Stimulated activated CD4-positive, alpha-beta T cell treated with anti-CD3 and anti-CD28 coated beads, Interleukin-1b, Interleukin-23, amount 100 ng/mL, for 4 hours (primary cell): ENCODE measurements at regions not wholly inside any gene's neighbourhood (a gene's known extent, or its start where the extent isn't known, plus 50 kb on each side); places are given as distances from the start of the nearest gene placed in this dataset.
A peak's percentile ranks its signal among the peaks of the same experiment; 100 is the strongest.

ENCODE experiments used
- DNase-seq, 2 donors: peaks; one replicate each; pipeline ENCODE4 v3.0.0-alpha.2; 2020; ENCODE audit warnings: low read depth in 2 of 2

- DNase-seq = no peak
Observed at GRCh38 chr1:194342484-194343262, 1156.3 kb upstream of the B3GALT2 start.

DNA sequence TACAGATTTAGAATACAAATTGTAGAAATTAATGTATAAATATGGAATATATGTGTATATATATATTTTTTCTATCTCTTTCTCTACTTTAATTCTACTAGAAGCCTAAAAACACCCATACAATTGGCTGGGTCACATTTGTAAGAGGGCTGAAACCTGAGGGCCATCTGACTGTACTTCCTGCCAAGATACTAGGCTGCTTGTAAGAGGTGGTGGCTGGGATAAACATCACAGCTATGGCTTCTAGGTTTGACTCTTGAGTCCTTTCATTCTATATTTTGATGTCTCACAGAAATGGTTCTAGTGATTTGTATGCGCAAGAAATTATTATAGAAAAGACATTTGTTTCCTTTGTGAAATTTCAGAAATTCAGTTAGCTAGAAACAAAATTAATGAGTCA is 1155.2 kb upstream of the B3GALT2 start:
- no peak for DNase-seq

GRCh38 chr1:194339471-194339870 is 1153.1 kb upstream of the B3GALT2 start:
- no peak for DNase-seq

DNA sequence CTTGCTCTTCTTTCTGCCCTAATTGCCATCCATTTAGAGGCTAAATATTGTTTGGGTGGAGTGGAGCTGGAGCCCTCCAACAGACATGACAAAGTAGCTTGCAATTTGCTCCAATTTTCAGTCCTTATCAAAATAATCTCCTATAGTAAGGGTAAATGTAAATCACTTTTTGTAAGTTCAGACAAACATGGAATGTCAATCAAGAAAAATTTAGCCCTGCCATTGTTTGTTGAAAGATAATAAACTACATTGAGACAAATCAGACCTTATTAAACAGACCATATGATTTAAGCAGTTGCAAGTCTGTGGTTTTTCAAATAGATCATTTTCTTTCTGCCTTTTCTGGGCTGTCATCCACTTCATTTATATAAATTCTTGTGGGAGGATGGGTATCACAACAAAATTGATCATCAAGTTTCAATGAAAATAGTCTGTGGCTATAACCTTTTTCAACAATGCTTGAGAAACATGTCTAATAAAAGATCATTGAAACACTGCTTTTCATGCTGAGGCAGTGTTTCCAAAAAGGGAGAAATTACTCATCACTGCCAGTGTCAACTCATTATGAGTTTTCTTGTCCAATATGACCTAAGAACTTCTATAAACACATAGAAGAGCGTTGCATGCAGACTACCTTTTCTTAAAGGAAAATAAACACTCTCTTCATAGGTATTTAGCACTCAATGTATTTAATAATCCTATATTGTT is 1152.0 kb upstream of the B3GALT2 start:
- DNase-seq = no peak

DNA sequence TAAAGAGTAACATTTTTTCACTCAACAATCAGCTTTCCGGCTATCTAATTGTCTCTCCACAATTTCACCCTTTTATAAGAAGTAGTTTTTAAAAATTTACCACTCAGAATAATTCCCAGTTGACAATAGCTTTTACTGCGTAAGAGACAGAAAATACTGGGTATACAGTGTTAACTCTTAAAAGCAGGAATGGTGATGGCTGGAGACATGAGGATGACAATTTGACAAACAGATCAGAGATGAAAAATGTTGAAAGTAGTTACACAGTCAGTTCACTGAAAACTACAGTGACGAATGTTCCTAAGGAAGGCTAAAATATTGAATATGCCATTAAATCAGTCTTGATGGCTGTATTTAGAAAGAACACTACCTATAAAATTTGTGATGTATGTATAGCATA is 1146.8 kb upstream of the B3GALT2 start:
- no peak for DNase-seq

- DNase-seq = no peak
Observed at GRCh38 chr1:194331758-194332157, 1145.3 kb upstream of the B3GALT2 start.

DNA sequence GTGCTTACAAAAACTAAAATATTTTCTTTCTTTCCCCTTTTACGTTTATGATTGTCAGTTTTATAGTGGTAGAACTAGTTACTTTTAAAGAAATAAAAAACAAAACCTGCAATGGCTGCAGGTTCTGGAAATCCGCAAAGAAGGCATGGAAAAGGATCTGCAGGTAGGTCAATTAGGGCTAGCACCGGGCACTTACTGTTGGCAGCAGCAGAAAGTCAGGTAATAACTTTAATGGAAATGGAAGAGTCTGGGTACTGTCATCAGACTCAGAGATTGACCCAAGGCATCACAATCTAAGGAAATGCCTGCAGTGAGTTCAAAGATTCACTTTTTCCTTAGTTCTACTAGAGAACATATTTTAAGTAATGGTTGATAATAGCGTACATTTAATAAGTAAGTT is 1136.3 kb upstream of the B3GALT2 start:
- DNase-seq = no peak

GRCh38 chr1:194318790-194319280 is 1132.4 kb upstream of the B3GALT2 start:
- DNase-seq = no peak

DNA sequence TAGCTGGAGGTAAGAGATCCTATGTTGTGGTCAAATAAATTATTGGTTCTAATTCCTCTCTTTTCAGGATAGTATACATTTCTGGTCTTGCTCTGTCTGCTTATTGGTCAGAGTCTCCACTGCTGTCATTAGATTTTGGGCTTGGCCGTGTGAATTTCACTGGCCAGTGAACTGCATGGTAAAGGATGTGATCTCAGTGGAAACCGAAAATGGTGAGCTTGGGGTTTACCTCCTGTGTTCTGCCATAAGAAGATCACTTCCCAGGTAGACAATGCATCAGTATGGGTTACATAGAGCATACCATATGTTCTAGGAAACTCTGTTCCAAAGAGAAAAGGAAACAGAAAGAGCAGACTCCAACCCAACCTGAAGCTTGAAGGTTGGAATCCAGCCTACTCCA is 1123.3 kb upstream of the B3GALT2 start:
- DNase-seq = no peak

DNA sequence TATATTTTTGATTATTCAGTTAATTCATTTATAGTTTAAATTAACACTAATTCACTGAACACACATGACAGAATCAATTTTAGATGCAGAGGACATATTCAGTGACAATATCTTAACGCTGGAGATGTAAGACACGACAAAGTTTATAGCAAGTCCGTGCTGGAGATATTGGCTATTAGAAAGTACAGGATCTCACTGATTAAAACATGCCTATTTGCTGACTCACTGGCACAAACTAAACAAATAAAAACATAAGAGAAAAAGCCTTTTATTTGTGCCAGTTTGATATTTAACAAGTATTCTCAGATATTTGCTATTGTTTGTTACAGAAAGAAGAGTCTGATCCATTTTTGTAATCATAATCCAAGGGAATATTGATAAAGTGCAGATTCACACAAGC is 1122.9 kb upstream of the B3GALT2 start:
- no peak for DNase-seq

DNA sequence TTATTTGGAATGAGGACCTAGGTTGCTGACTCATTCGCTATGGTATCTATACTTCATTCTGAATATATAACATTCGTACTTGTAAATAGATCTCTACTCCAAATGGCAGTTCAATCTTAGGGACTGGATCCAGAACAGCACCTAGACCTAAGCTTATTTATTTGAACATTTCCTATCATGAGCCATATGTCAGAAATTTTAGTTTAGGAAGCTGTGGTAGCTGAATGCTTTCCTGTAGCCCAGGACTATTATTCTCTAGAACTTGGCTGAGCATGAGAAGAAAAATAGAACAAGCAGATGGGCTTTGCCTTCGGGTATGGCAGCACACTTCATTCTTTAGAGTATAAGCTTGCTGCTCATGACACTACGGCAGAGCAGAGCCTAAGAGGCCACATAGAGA is 1114.4 kb upstream of the B3GALT2 start:
- no peak for DNase-seq

GRCh38 chr1:194300340-194300739 is 1113.9 kb upstream of the B3GALT2 start:
- no peak for DNase-seq

DNA sequence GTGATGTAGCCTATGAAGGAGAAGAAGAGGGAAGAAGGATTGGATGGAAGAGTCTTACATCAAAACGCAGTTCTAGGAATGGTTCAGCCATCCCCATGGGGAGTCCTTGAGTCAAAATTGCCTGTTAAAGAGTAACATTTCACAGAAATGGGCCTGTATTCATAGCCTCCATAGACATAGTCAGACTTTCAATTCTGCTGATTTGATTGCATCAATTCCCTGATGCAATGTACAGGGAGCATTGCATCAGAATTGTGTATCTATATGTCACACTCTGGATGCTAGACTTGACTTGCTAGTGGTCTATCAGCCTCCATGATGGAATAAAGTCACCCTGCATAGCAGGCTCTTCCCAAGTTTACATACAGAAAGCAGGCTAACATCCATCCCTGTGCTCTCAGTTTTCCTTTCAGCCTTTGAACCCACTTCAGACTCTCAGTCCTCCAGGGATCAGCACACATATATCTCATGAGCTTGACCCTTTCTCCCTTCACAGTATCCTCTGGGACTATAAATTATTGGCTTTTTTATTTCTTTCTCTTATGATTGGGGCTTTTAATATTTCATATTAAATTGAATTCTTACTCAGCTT is 1111.7 kb upstream of the B3GALT2 start:
- no peak for DNase-seq

- DNase-seq = no peak
Observed at GRCh38 chr1:194297094-194297493, 1110.7 kb upstream of the B3GALT2 start.

GRCh38 chr1:194296201-194296600 is 1109.8 kb upstream of the B3GALT2 start:
- DNase-seq = no peak

DNA sequence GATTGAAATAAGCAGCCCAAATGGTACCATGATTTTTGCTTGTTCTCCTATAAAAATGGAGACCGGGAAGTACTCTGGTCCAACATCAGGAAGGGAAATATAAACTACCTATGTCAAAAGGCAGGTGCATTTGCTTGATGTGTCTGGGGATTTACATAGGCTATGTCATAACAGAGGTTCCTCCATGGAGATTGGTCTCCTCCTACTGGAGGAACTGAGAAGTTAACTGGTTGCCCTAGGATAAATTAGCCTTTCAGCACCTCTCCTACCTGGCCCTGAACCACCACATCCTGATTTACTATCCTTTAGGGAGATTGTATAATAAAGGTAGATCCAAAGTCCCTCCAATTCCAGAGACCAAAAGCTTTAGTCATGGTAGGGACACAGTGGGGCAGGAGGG is 1109.3 kb upstream of the B3GALT2 start:
- DNase-seq = peak in 1 of 2 donors; percentile 34

DNA sequence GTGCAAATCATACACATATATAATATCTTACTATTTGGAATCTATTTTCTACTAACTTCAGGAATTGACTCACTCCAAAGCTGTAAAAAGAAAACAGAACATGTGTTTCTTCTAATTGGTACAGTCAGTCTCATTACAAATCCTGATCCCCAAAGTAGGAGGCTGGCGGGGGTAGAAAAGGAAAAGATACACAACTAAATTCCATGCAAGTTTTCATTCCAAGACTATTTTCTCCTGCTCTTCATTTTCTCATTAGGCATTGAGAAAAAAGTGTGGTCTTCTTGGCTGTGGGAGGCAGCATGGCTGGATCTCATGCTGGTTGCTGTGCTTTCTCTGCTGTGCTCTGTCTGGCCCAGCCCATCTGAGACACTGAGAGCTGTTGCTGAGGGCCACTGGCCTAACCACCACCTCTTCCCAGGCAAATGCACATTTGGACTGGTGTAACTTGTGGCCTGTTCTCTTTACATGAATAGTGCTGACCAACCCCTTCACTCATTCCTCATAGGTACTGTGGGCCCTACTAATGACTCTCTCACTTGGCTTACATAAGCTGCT is 1107.5 kb upstream of the B3GALT2 start:
- DNase-seq = no peak

- DNase-seq = no peak
Observed at GRCh38 chr1:194292966-194293365, 1106.6 kb upstream of the B3GALT2 start.

GRCh38 chr1:194289569-194290266 is 1103.3 kb upstream of the B3GALT2 start:
- peak in 1 of 2 donors; percentile 34 for DNase-seq

- DNase-seq = no peak
Observed at GRCh38 chr1:194288238-194288637, 1101.8 kb upstream of the B3GALT2 start.

DNA sequence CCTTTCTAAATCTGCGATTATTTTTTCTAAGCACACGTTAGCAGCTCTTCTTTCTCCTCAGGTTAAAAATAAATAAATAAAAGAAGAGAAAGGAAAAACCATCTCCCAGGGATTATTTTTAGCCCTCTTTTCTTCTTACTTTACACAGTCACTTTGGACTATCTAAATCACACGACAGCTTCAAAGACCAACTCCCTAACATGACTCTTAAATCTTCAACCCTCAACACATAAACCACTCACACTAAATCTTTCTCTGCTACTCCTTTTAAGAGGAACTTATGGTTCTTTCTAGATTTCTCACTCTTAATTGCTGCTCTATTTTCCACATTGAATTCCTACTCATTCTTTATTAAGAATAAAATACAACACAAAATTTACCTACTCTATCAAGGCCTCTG is 1095.0 kb upstream of the B3GALT2 start:
- no peak for DNase-seq

- DNase-seq = no peak
Observed at GRCh38 chr1:194280463-194280862, 1094.0 kb upstream of the B3GALT2 start.
